K562 (cell line): ENCODE measurements at regions not wholly inside any gene's neighbourhood (a gene's known extent, or its start where the extent isn't known, plus 50 kb on each side); places are given as distances from the start of the nearest gene placed in this dataset.

Experiments
- E2F4 ChIP-seq: sonication (generic); formaldehyde crosslinking; IDR thresholded peaks from 2 replicates; pipeline ENCODE4 v1.8.0; 2022; ENCODE audit warnings: mild to moderate bottlenecking, low read depth, missing genetic modification reagents
- ETV6 ChIP-seq, 3 experiments: fragments of 150-350 bp in 1 of 3; sonication (generic) in 1 of 3; formaldehyde crosslinking in 1 of 3; IDR thresholded peaks; 2 replicates each; pipeline versions ENCODE4 v1.6.1 to v1.8.0; 2014 to 2022; ENCODE audit warnings: borderline replicate concordance in 2 of 3, low read depth in 2 of 3, antibody characterized with exemption in 1 of 3, low read length in 1 of 3, mild to moderate bottlenecking in 1 of 3, missing genetic modification reagents in 1 of 3
- EWSR1 ChIP-seq: fragments of 450-650 bp; IDR thresholded peaks from 2 replicates; pipeline ENCODE4 v1.6.1; 2018; ENCODE audit warnings: borderline replicate concordance, mild to moderate bottlenecking, low read depth, moderate library complexity; ENCODE audit not compliant: partially characterized antibody
- HOMEZ ChIP-seq: fragments of 250-450 bp; sonication (Bioruptor Pico); IDR thresholded peaks from 2 replicates; pipeline ENCODE4 v1.4.0; 2020; ENCODE audit warnings: mild to moderate bottlenecking, moderate library complexity
- ID3 ChIP-seq, 2 experiments: fragments of 250-450 bp in 1 of 2; fragments of 450-650 bp in 1 of 2; sonication (Bioruptor Pico) in 1 of 2; IDR thresholded peaks; 2 replicates each; pipeline versions ENCODE4 v1.6.1 to v1.8.0; 2016 to 2021; ENCODE audit warnings: mild to moderate bottlenecking in 2 of 2, moderate library complexity in 2 of 2, missing compliant biosample characterization in 1 of 2, missing genetic modification characterization in 1 of 2
- MBD2 ChIP-seq: sonication (generic); IDR thresholded peaks from 2 replicates; pipeline ENCODE4 v1.6.1; 2016; ENCODE audit warnings: low read depth, borderline replicate concordance
- MIER1 ChIP-seq: fragments of 450-650 bp; IDR thresholded peaks from 2 replicates; pipeline ENCODE4 v1.6.1; 2016; ENCODE audit warnings: antibody characterized with exemption, mild to moderate bottlenecking, low read depth
- MYNN ChIP-seq, 2 experiments: sonication (generic); formaldehyde crosslinking in 1 of 2; IDR thresholded peaks; 2 replicates each; pipeline versions ENCODE4 v1.5.0 to v1.6.1; 2016 to 2020; ENCODE audit warnings: antibody characterized with exemption in 1 of 2, missing genetic modification reagents in 1 of 2
- NFE2 ChIP-seq: IDR thresholded peaks from 2 replicates; pipeline ENCODE4 v1.6.1; 2014; ENCODE audit warnings: antibody characterized with exemption, low read depth
- RBM17 ChIP-seq: fragments of 200-400 bp; formaldehyde crosslinking; IDR thresholded peaks from 2 replicates; pipeline ENCODE4 v1.6.1; 2017; ENCODE audit warnings: low read depth, mild to moderate bottlenecking, low read length, borderline replicate concordance
- RBM22 ChIP-seq: fragments of 200-400 bp; formaldehyde crosslinking; IDR thresholded peaks from 2 replicates; pipeline ENCODE4 v1.6.1; 2018; ENCODE audit warnings: low read length, low read depth; ENCODE audit not compliant: poor library complexity, severe bottlenecking
- RFX1 ChIP-seq: fragments of 450-650 bp; IDR thresholded peaks from 2 replicates; pipeline ENCODE4 v1.6.1; 2016; ENCODE audit warnings: mild to moderate bottlenecking, moderate library complexity
- SLC30A9 ChIP-seq: fragments of 250-450 bp; sonication (Bioruptor Pico); IDR thresholded peaks from 2 replicates; pipeline ENCODE4 v1.8.0; 2022; ENCODE audit warnings: mild to moderate bottlenecking, moderate library complexity
- SMAD3 ChIP-seq: fragments of 450-650 bp; formaldehyde crosslinking; conservative IDR thresholded peaks from 2 replicates; pipeline ENCODE4 v1.4.0; 2020; ENCODE audit warnings: mild to moderate bottlenecking
- STAG1 ChIP-seq: sonication (generic); formaldehyde crosslinking; IDR thresholded peaks from 2 replicates; pipeline ENCODE4 v1.5.0; 2020; ENCODE audit warnings: missing genetic modification reagents, borderline replicate concordance
- TAF15 ChIP-seq: fragments of 200-400 bp; formaldehyde crosslinking; IDR thresholded peaks from 2 replicates; pipeline ENCODE4 v1.6.1; 2017; ENCODE audit warnings: mild to moderate bottlenecking, low read depth, low read length, moderate library complexity
- THRA ChIP-seq: fragments of 450-650 bp; IDR thresholded peaks from 2 replicates; pipeline ENCODE4 v1.6.1; 2017; ENCODE audit warnings: mild to moderate bottlenecking, moderate library complexity
- USF1 ChIP-seq: sonication (generic); formaldehyde crosslinking; IDR thresholded peaks from 2 replicates; pipeline ENCODE4 v1.9.0; 2022; ENCODE audit warnings: mild to moderate bottlenecking, missing genetic modification reagents
- XRCC4 ChIP-seq: IDR thresholded peaks from one replicate; pipeline ENCODE4 v1.6.1; 2011; ENCODE audit not compliant: insufficient read depth, insufficient read length; ENCODE audit errors: extremely low read depth
- YY1 ChIP-seq, 3 experiments: IDR thresholded peaks; 2 replicates each; pipeline ENCODE4 v1.6.1; 2011; ENCODE audit warnings: low read length in 2 of 3, mild to moderate bottlenecking in 2 of 3, moderate library complexity in 2 of 3, borderline replicate concordance in 1 of 3, control low read depth in 1 of 3, low read depth in 1 of 3; ENCODE audit not compliant: insufficient read depth in 3 of 3, insufficient replicate concordance in 2 of 3, control insufficient read depth in 1 of 3, insufficient read length in 1 of 3; ENCODE audit errors: extremely low read depth in 1 of 3

GRCh38 chr7:140275069-140275965, 98.5 kb upstream of the KDM7A start (continued):
- TF ChIP-seq E2F4 (CRISPR knock-in tag) (no peak), HOMEZ (no peak), ETV6 (IDR thresholded peaks at IDR 0.05; ENCODE audit: borderline replicate concordance in 1 of 2, low read depth in 2 of 2, low read length in 1 of 2) (no peak), ETV6 (CRISPR knock-in tag; IDR thresholded peaks at IDR 0.05; ENCODE audit: borderline replicate concordance) (no peak), RBM22 (no peak), SMAD3 (no peak), RBM17 (no peak), MIER1 (no peak), XRCC4 (no peak), YY1 (IDR thresholded peaks at IDR 0.05; ENCODE audit: borderline replicate concordance in 1 of 3, control insufficient read depth in 1 of 3, extremely low read depth in 1 of 3, insufficient read depth in 3 of 3, insufficient read length in 1 of 3, insufficient replicate concordance in 2 of 3, low read depth in 1 of 3, low read length in 2 of 3) (no peak), MBD2 (no peak), STAG1 (CRISPR knock-in tag) (no peak), ID3 (CRISPR knock-in tag; IDR thresholded peaks at IDR 0.05) (no peak), ID3 (tag; IDR thresholded peaks at IDR 0.05) (no peak), NFE2 (peak; percentile 96), SLC30A9 (no peak), RFX1 (no peak), USF1 (CRISPR knock-in tag) (no peak), THRA (no peak), MYNN (IDR thresholded peaks at IDR 0.05) (no peak), MYNN (CRISPR knock-in tag; IDR thresholded peaks at IDR 0.05) (no peak), EWSR1 (no peak), TAF15 (no peak)
